ENCODE measurements at regions not wholly inside any gene's neighbourhood (a gene's known extent, or its start where the extent isn't known, plus 50 kb on each side); places are given as distances from the start of the nearest gene placed in this dataset.

DNA sequence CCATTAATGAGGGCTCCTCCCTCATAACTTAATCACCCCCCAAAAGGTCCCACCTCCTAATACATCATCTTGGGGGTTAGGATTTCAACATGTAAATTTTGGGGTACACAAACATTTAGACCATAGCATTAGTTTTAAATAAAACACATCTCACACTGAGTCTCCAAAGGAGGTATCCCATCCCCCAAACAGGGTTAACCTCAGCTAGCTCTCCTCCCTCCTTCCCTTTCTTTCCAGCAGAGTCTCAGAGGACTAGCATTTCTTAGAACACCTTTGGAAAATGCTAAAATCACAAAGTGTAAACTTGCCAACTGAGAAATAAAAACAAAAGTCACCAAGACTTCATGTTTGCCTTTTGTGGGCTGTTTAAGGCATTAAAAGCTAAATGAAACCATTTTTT, 51.2 kb upstream of the FOXB1 start:
- TF ChIP-seq, protein P1, sequence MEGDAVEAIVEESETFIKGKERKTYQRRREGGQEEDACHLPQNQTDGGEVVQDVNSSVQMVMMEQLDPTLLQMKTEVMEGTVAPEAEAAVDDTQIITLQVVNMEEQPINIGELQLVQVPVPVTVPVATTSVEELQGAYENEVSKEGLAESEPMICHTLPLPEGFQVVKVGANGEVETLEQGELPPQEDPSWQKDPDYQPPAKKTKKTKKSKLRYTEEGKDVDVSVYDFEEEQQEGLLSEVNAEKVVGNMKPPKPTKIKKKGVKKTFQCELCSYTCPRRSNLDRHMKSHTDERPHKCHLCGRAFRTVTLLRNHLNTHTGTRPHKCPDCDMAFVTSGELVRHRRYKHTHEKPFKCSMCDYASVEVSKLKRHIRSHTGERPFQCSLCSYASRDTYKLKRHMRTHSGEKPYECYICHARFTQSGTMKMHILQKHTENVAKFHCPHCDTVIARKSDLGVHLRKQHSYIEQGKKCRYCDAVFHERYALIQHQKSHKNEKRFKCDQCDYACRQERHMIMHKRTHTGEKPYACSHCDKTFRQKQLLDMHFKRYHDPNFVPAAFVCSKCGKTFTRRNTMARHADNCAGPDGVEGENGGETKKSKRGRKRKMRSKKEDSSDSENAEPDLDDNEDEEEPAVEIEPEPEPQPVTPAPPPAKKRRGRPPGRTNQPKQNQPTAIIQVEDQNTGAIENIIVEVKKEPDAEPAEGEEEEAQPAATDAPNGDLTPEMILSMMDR (CRISPR knock-in tag; IDR thresholded peaks at IDR 0.05), result no peak
- TF ChIP-seq ZNF317 (CRISPR knock-in tag; IDR thresholded peaks at IDR 0.05), result no peak
- no peak for TF ChIP-seq DNMT1 (CRISPR knock-in tag; IDR thresholded peaks at IDR 0.05)
- TF ChIP-seq, protein P2, sequence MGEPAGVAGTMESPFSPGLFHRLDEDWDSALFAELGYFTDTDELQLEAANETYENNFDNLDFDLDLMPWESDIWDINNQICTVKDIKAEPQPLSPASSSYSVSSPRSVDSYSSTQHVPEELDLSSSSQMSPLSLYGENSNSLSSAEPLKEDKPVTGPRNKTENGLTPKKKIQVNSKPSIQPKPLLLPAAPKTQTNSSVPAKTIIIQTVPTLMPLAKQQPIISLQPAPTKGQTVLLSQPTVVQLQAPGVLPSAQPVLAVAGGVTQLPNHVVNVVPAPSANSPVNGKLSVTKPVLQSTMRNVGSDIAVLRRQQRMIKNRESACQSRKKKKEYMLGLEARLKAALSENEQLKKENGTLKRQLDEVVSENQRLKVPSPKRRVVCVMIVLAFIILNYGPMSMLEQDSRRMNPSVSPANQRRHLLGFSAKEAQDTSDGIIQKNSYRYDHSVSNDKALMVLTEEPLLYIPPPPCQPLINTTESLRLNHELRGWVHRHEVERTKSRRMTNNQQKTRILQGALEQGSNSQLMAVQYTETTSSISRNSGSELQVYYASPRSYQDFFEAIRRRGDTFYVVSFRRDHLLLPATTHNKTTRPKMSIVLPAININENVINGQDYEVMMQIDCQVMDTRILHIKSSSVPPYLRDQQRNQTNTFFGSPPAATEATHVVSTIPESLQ (CRISPR knock-in tag; conservative IDR thresholded peaks at IDR 0.05), result no peak
